ENCODE measurements at regions not wholly inside any gene's neighbourhood (a gene's known extent, or its start where the extent isn't known, plus 50 kb on each side); places are given as distances from the start of the nearest gene placed in this dataset.

GRCh38 chr4:23741681-23742191, 148.1 kb downstream of the PPARGC1A start:
- H3K4me3 ChIP-seq, result no peak overlapping the region
- no peak for DNase-seq (ENCODE audit: low spot score)
- TF ChIP-seq CTCF (IDR thresholded peaks at IDR 0.05), result no peak
- no peak overlapping the region for H3K27ac ChIP-seq

DNA sequence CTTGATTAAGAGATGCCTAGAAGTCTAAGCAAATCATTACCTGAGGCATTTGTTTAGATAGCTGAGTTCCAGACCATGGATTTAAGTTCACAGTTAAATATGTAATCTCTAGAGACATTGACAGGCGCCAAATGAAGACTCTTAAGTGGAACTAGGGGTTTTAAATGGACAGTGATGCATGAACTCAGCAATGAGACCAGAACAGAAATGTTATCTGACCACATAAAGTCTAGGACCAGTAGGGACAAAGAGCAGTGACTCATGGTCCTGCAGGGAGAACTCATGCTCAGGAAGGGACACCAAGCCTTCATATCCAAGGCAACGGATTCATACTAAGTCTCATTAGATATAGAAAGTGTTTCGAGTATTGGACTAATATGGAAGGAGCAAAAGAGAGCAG, 152.3 kb downstream of the PPARGC1A start:
- Histone ChIP-seq H3K27ac (no peak overlapping the region), H3K4me3 (no peak overlapping the region)
- DNase-seq (ENCODE audit: low spot score), result no peak
- TF ChIP-seq CTCF (IDR thresholded peaks at IDR 0.05), result no peak

- Histone ChIP-seq H3K4me3 (no peak overlapping the region), H3K27ac (no peak overlapping the region)
- DNase-seq (ENCODE audit: low spot score), result no peak
- TF ChIP-seq CTCF (IDR thresholded peaks at IDR 0.05), result no peak
Measured at GRCh38 chr4:23736466-23736865, 153.4 kb downstream of the PPARGC1A start.

GRCh38 chr4:23734000-23734399, 155.8 kb downstream of the PPARGC1A start:
- TF ChIP-seq CTCF (IDR thresholded peaks at IDR 0.05), result no peak
- DNase-seq (ENCODE audit: low spot score), result no peak
- Histone ChIP-seq H3K27ac (no peak overlapping the region), H3K4me3 (no peak overlapping the region)

DNA sequence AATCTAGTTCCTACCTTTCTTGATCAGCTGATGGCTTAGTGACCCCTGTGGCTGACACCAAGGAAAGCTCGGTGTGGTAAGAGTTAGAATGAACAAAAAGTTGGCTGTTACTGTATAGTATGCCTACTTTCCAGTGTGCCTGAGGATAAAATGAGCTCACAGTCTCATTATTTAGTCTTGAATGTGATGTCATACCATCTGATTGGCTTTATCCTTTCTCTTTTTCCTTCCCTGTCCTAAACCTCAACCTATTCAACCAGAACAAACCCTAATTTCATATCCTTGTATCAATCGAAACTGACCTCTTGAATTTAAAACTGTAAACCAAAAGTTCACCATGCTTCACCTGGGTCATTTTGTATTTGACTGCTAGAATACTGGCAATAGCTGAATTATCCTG, 156.4 kb downstream of the PPARGC1A start:
- no peak overlapping the region for H3K27ac ChIP-seq
- TF ChIP-seq CTCF (IDR thresholded peaks at IDR 0.05), result no peak
- DNase-seq (ENCODE audit: low spot score), result no peak

GRCh38 chr4:23730998-23731397, 158.8 kb downstream of the PPARGC1A start:
- no peak overlapping the region for H3K27ac ChIP-seq
- no peak for DNase-seq (ENCODE audit: low spot score)

More for the DNA sequence above, 156.4 kb downstream of the PPARGC1A start:
- no peak overlapping the region for H3K4me3 ChIP-seq

More at GRCh38 chr4:23730998-23731397, 158.8 kb downstream of the PPARGC1A start:
- TF ChIP-seq CTCF (IDR thresholded peaks at IDR 0.05), result no peak
- no peak overlapping the region for H3K4me3 ChIP-seq

Measured in coronary artery (tissue), 2 donors.